HEK293 (cell line): ENCODE measurements at regions not wholly inside any gene's neighbourhood (a gene's known extent, or its start where the extent isn't known, plus 50 kb on each side); places are given as distances from the start of the nearest gene placed in this dataset.

Experiments
- CTCF ChIA-PET: fragments of 350-600 bp; formaldehyde crosslinking; extraction: SDS; loops from one replicate; lab custom pipeline; 2021; ENCODE audit warnings: antibody characterized with exemption; lab: Yijun Ruan, JAX
- POLR2A ChIA-PET: fragments of 300-600 bp; formaldehyde crosslinking; extraction: SDS; loops from one replicate; lab custom pipeline; 2020; ENCODE audit warnings: antibody characterized with exemption, inconsistent platforms; lab: Yijun Ruan, JAX
- H3K27ac ChIP-seq: fragments of 200-500 bp; sonication (Bioruptor generic); 2 replicates; pipeline ENCODE4 v1.5.1; 2014; ENCODE audit warnings: low read depth, low read length, control low read depth, inconsistent platforms; ENCODE audit errors: extremely low read depth
- H3K36me3 ChIP-seq, 2 experiments: fragments of 200-500 bp in 1 of 2; sonication (Bioruptor generic) in 1 of 2; 1 replicate in 1 of 2; 2 replicates in 1 of 2; pipeline ENCODE4 v1.5.1; 2014 to 2017; ENCODE audit warnings: inconsistent platforms in 2 of 2, low read length in 2 of 2; ENCODE audit not compliant: control insufficient read depth in 2 of 2, insufficient read depth in 1 of 2
- H3K4me1 ChIP-seq: fragments of 200-500 bp; sonication (Bioruptor generic); 2 replicates; pipeline ENCODE4 v1.5.1; 2014; ENCODE audit warnings: mild to moderate bottlenecking, low read length, inconsistent platforms; ENCODE audit not compliant: control insufficient read depth, insufficient read depth
- H3K4me3 ChIP-seq: 2 replicates; pipeline ENCODE4 v1.5.1; 2011; ENCODE audit warnings: low read depth, mild to moderate bottlenecking, control low read depth, low read length, moderate library complexity
- H3K9me3 ChIP-seq: fragments of 200-500 bp; sonication (Bioruptor generic); 2 replicates; pipeline ENCODE4 v1.5.1; 2014; ENCODE audit warnings: low read depth, low read length, inconsistent platforms; ENCODE audit not compliant: control insufficient read depth, insufficient read depth
- FEZF1 ChIP-seq: fragments of 450-650 bp; formaldehyde crosslinking; IDR thresholded peaks from 2 replicates; pipeline ENCODE4 v1.5.1; 2016; ENCODE audit warnings: missing biosample characterization, missing genetic modification characterization
- GLI4 ChIP-seq: fragments of 450-650 bp; formaldehyde crosslinking; IDR thresholded peaks from 2 replicates; pipeline ENCODE4 v1.5.1; 2016; ENCODE audit warnings: missing biosample characterization, missing genetic modification characterization
- HOXA7 ChIP-seq: sonication (generic); formaldehyde crosslinking; IDR thresholded peaks from 2 replicates; pipeline ENCODE4 v1.8.1; 2022; ENCODE audit warnings: missing genetic modification reagents, borderline replicate concordance
- IKZF3 ChIP-seq: fragments of 450-650 bp; IDR thresholded peaks from 2 replicates; pipeline ENCODE4 v1.5.0; 2018; ENCODE audit warnings: missing biosample characterization, mild to moderate bottlenecking, missing genetic modification characterization, moderate library complexity
- PBX3 ChIP-seq: sonication (generic); formaldehyde crosslinking; IDR thresholded peaks from 2 replicates; pipeline ENCODE4 v1.8.1; 2022; ENCODE audit warnings: mild to moderate bottlenecking, moderate library complexity, missing genetic modification reagents
- TSHZ1 ChIP-seq: fragments of 450-650 bp; formaldehyde crosslinking; IDR thresholded peaks from 2 replicates; pipeline ENCODE4 v1.5.1; 2016; ENCODE audit warnings: missing biosample characterization, missing genetic modification characterization, borderline replicate concordance
- ZBTB26 ChIP-seq: fragments of 450-650 bp; formaldehyde crosslinking; optimal IDR thresholded peaks from 2 replicates; pipeline ENCODE3; 2016; ENCODE audit warnings: missing biosample characterization, mild to moderate bottlenecking, missing genetic modification characterization
- ZNF10 ChIP-seq: fragments of 450-650 bp; formaldehyde crosslinking; IDR thresholded peaks from 2 replicates; pipeline ENCODE4 v1.5.1; 2017; ENCODE audit warnings: missing biosample characterization, missing genetic modification characterization
- ZNF112 ChIP-seq: fragments of 450-650 bp; formaldehyde crosslinking; IDR thresholded peaks from 2 replicates; pipeline ENCODE4 v1.5.0; 2017; ENCODE audit warnings: missing biosample characterization, missing genetic modification characterization
- ZNF140 ChIP-seq: fragments of 450-650 bp; formaldehyde crosslinking; IDR thresholded peaks from 2 replicates; pipeline ENCODE4 v1.5.1; 2016; ENCODE audit warnings: missing biosample characterization, missing genetic modification characterization
- ZNF169 ChIP-seq: fragments of 450-650 bp; formaldehyde crosslinking; IDR thresholded peaks from 2 replicates; pipeline ENCODE4 v1.5.1; 2016; ENCODE audit warnings: missing biosample characterization, missing genetic modification characterization
- ZNF175 ChIP-seq: fragments of 450-650 bp; formaldehyde crosslinking; IDR thresholded peaks from 2 replicates; pipeline ENCODE4 v1.5.1; 2016; ENCODE audit warnings: missing biosample characterization, missing genetic modification characterization
- ZNF202 ChIP-seq: fragments of 450-650 bp; formaldehyde crosslinking; IDR thresholded peaks from 2 replicates; pipeline ENCODE4 v1.5.1; 2016; ENCODE audit warnings: missing biosample characterization, missing genetic modification characterization, borderline replicate concordance
- ZNF292 ChIP-seq: fragments of 450-650 bp; formaldehyde crosslinking; IDR thresholded peaks from 2 replicates; pipeline ENCODE4 v1.5.1; 2016; ENCODE audit warnings: low read depth, missing biosample characterization, missing genetic modification characterization, borderline replicate concordance
- ZNF302 ChIP-seq: fragments of 450-650 bp; formaldehyde crosslinking; IDR thresholded peaks from 2 replicates; pipeline ENCODE4 v1.5.1; 2016; ENCODE audit warnings: missing biosample characterization, missing genetic modification characterization, low read depth
- ZNF311 ChIP-seq: fragments of 450-650 bp; formaldehyde crosslinking; IDR thresholded peaks from 2 replicates; pipeline ENCODE4 v1.5.1; 2017; ENCODE audit warnings: missing biosample characterization, missing genetic modification characterization, borderline replicate concordance
- ZNF394 ChIP-seq: fragments of 450-650 bp; formaldehyde crosslinking; IDR thresholded peaks from 2 replicates; pipeline ENCODE4 v1.5.1; 2016; ENCODE audit warnings: missing biosample characterization, missing genetic modification characterization, mild to moderate bottlenecking, moderate library complexity, borderline replicate concordance
- ZNF488 ChIP-seq: fragments of 450-650 bp; formaldehyde crosslinking; IDR thresholded peaks from 2 replicates; pipeline ENCODE4 v1.5.1; 2016; ENCODE audit warnings: missing biosample characterization, missing genetic modification characterization
- ZNF558 ChIP-seq: fragments of 450-650 bp; formaldehyde crosslinking; IDR thresholded peaks from 2 replicates; pipeline ENCODE4 v1.5.1; 2016; ENCODE audit warnings: missing biosample characterization, missing genetic modification characterization
- ZNF596 ChIP-seq: fragments of 450-650 bp; IDR thresholded peaks from 2 replicates; pipeline ENCODE4 v1.5.0; 2018; ENCODE audit warnings: missing biosample characterization, mild to moderate bottlenecking, missing genetic modification characterization, moderate library complexity
- ZNF623 ChIP-seq: fragments of 450-650 bp; formaldehyde crosslinking; IDR thresholded peaks from 2 replicates; pipeline ENCODE4 v1.5.1; 2016; ENCODE audit warnings: missing biosample characterization, missing genetic modification characterization
- TF ChIP-seq, protein P1 (sequence below): fragments of 450-650 bp; formaldehyde crosslinking; IDR thresholded peaks from 2 replicates; pipeline ENCODE4 v1.5.1; 2016; ENCODE audit warnings: missing biosample characterization, missing genetic modification characterization
- TF ChIP-seq, protein P2 (sequence below): fragments of 450-650 bp; formaldehyde crosslinking; IDR thresholded peaks from 2 replicates; pipeline ENCODE4 v1.5.1; 2016; ENCODE audit warnings: missing biosample characterization, missing genetic modification characterization
- TF ChIP-seq, protein P3 (sequence below): fragments of 450-650 bp; formaldehyde crosslinking; IDR thresholded peaks from 2 replicates; pipeline ENCODE4 v1.5.0; 2017; ENCODE audit warnings: missing biosample characterization, missing genetic modification characterization, borderline replicate concordance

- TF ChIP-seq ZNF169 (tag by site-specific recombination) = no peak
- TF ChIP-seq ZNF140 = no peak
- no peak for TF ChIP-seq ZNF623 (tag by site-specific recombination)
- TF ChIP-seq, protein P1, sequence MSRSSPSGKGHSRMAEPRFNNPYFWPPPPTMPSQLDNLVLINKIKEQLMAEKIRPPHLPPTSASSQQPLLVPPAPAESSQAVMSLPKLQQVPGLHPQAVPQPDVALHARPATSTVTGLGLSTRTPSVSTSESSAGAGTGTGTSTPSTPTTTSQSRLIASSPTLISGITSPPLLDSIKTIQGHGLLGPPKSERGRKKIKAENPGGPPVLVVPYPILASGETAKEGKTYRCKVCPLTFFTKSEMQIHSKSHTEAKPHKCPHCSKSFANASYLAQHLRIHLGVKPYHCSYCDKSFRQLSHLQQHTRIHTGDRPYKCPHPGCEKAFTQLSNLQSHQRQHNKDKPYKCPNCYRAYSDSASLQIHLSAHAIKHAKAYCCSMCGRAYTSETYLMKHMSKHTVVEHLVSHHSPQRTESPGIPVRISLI (tag by site-specific recombination) = no peak
- TF ChIP-seq ZNF112 (tag by site-specific recombination) = no peak
- TF ChIP-seq ZNF558 (tag by site-specific recombination) = no peak
- TF ChIP-seq, protein P2, sequence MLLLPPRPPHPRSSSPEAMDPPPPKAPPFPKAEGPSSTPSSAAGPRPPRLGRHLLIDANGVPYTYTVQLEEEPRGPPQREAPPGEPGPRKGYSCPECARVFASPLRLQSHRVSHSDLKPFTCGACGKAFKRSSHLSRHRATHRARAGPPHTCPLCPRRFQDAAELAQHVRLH (tag by site-specific recombination) = no peak
- H3K36me3 ChIP-seq = no peaks in the 10 kb centered on the region
- no peak overlapping the region for H3K27ac ChIP-seq
- H3K9me3 ChIP-seq = no peaks in the 10 kb centered on the region
- no peaks in the 10 kb centered on the region for H3K4me1 ChIP-seq
- ChIA-PET POLR2A (no interaction called here), CTCF (no interaction called here)
- H3K4me3 ChIP-seq = no peak overlapping the region
These were observed 110.7 kb downstream of the RTP5 start for GRCh38 chr2:241980193-241980592.

- CTCF ChIA-PET = interaction anchor here (0.6 kb wide), 1 partner anchor 17 kb away, joined by 3 read pairs; no protein-coding TSS in a partner anchor
- Histone ChIP-seq H3K4me1 (no peaks in the 10 kb centered on the region), H3K27ac (no peak overlapping the region), H3K9me3 (no peaks in the 10 kb centered on the region), H3K4me3 (no peak overlapping the region), H3K36me3 (no peaks in the 10 kb centered on the region)
- POLR2A ChIA-PET = no interaction called here
- TF ChIP-seq ZNF311 = no peak
- TF ChIP-seq ZBTB26 = no peak
- no peak for TF ChIP-seq ZNF169 (tag by site-specific recombination)
- TF ChIP-seq GLI4 (tag by site-specific recombination) = no peak
- TF ChIP-seq ZNF488 (tag by site-specific recombination) = no peak
- TF ChIP-seq ZNF202 (tag by site-specific recombination) = no peak
- TF ChIP-seq ZNF10 (tag by site-specific recombination) = no peak
- TF ChIP-seq, protein P3, sequence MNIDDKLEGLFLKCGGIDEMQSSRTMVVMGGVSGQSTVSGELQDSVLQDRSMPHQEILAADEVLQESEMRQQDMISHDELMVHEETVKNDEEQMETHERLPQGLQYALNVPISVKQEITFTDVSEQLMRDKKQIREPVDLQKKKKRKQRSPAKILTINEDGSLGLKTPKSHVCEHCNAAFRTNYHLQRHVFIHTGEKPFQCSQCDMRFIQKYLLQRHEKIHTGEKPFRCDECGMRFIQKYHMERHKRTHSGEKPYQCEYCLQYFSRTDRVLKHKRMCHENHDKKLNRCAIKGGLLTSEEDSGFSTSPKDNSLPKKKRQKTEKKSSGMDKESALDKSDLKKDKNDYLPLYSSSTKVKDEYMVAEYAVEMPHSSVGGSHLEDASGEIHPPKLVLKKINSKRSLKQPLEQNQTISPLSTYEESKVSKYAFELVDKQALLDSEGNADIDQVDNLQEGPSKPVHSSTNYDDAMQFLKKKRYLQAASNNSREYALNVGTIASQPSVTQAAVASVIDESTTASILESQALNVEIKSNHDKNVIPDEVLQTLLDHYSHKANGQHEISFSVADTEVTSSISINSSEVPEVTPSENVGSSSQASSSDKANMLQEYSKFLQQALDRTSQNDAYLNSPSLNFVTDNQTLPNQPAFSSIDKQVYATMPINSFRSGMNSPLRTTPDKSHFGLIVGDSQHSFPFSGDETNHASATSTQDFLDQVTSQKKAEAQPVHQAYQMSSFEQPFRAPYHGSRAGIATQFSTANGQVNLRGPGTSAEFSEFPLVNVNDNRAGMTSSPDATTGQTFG (tag by site-specific recombination) = no peak
- no peak for TF ChIP-seq ZNF302 (tag by site-specific recombination)
- no peak for TF ChIP-seq ZNF596
- TF ChIP-seq ZNF175 (tag by site-specific recombination) = no peak
- no peak for TF ChIP-seq ZNF292 (tag by site-specific recombination)
- TF ChIP-seq HOXA7 (CRISPR knock-in tag) = no peak
- no peak for TF ChIP-seq FEZF1 (tag by site-specific recombination)
- no peak for TF ChIP-seq TSHZ1 (tag by site-specific recombination)
- TF ChIP-seq ZNF394 (tag by site-specific recombination) = no peak
- TF ChIP-seq PBX3 (CRISPR knock-in tag) = no peak
- TF ChIP-seq IKZF3 (tag by site-specific recombination) = no peak
These were observed 111.7 kb downstream of the RTP5 start for GRCh38 chr2:241981076-241981700.
